ENCODE measurements at regions not wholly inside any gene's neighbourhood (a gene's known extent, or its start where the extent isn't known, plus 50 kb on each side); places are given as distances from the start of the nearest gene placed in this dataset.

DNA sequence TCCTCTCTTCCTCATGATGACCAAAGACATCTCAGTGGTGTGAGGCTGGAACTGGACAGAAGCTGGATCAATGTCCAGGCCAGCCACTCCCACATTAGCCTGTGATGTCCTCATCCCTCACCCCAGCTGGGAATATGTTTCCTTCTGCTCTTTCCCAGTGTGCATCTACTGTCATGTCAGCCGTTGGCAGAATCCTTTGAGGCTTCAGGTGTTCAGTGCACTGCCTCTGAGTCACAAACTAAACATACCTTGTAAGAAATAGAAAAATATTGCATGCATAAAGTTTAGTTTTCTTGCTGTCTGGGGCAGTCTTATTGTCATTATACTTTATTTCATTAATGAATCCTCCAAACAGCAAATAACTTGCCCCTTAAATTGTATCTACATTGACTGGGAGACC lies 161.6 kb upstream of the RASGRP1 start:
- TF ChIP-seq CTCF (IDR thresholded peaks at IDR 0.05) (no peak), POLR2AphosphoS5 (IDR thresholded peaks at IDR 0.05) (no peak), POLR2A (IDR thresholded peaks at IDR 0.05) (no peak), EP300 (IDR thresholded peaks at IDR 0.05) (no peak)
